ENCODE measurements at regions not wholly inside any gene's neighbourhood (a gene's known extent, or its start where the extent isn't known, plus 50 kb on each side); places are given as distances from the start of the nearest gene placed in this dataset.

DNA sequence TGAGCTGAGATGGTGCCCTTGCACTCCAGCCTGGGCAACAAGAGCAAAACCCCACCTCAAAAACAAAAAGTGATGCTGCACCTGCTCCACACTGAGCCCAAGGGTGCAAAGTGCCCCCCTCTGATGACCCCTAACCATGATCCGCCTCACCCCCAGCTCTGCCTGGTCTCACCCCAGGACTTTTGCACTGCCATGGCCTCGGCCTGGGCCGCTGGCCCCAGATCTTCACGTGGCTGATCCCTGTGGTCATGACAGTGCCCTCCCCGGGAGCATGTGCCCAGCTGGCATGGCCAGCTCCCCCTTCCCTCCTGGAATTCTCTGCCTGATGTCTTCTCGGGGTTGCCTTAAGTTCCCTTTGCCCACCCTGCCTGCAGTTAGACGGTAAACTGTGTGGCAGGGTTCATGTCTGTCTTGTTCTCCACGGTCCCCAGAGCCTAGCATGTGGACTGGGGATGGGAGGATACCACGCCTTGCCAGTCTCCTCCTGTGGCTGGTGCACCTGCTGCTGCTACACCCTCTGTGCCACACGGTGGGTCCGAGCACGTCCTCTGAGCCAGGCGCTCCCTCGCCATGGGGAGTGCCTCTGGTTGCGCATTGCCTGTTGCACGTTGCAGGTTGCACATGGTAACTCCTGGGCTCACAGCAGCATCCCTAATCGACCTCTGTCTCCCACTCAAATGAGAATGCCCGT, 77.4 kb upstream of the PPP1R26 start:
- TF ChIP-seq SMAD1 (IDR thresholded peaks at IDR 0.05; ENCODE audit: low read depth, low read length, partially characterized antibody): no peak
- no peak for TF ChIP-seq NFE2L1 (tag; IDR thresholded peaks at IDR 0.05; ENCODE audit: borderline replicate concordance, low read depth)
- TF ChIP-seq, protein P1, sequence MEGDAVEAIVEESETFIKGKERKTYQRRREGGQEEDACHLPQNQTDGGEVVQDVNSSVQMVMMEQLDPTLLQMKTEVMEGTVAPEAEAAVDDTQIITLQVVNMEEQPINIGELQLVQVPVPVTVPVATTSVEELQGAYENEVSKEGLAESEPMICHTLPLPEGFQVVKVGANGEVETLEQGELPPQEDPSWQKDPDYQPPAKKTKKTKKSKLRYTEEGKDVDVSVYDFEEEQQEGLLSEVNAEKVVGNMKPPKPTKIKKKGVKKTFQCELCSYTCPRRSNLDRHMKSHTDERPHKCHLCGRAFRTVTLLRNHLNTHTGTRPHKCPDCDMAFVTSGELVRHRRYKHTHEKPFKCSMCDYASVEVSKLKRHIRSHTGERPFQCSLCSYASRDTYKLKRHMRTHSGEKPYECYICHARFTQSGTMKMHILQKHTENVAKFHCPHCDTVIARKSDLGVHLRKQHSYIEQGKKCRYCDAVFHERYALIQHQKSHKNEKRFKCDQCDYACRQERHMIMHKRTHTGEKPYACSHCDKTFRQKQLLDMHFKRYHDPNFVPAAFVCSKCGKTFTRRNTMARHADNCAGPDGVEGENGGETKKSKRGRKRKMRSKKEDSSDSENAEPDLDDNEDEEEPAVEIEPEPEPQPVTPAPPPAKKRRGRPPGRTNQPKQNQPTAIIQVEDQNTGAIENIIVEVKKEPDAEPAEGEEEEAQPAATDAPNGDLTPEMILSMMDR (IDR thresholded peaks at IDR 0.05 in 2 of 3, conservative IDR thresholded peaks at IDR 0.05 in 1 of 3; ENCODE audit: insufficient read depth in 2 of 3, low read depth in 1 of 3, low read length in 3 of 3): no peak
- TF ChIP-seq, protein P2, sequence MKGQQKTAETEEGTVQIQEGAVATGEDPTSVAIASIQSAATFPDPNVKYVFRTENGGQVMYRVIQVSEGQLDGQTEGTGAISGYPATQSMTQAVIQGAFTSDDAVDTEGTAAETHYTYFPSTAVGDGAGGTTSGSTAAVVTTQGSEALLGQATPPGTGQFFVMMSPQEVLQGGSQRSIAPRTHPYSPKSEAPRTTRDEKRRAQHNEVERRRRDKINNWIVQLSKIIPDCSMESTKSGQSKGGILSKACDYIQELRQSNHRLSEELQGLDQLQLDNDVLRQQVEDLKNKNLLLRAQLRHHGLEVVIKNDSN (CRISPR knock-in tag; IDR thresholded peaks at IDR 0.05): no peak
- no peak for TF ChIP-seq KLF1 (tag; IDR thresholded peaks at IDR 0.05)
- TF ChIP-seq, protein P3, sequence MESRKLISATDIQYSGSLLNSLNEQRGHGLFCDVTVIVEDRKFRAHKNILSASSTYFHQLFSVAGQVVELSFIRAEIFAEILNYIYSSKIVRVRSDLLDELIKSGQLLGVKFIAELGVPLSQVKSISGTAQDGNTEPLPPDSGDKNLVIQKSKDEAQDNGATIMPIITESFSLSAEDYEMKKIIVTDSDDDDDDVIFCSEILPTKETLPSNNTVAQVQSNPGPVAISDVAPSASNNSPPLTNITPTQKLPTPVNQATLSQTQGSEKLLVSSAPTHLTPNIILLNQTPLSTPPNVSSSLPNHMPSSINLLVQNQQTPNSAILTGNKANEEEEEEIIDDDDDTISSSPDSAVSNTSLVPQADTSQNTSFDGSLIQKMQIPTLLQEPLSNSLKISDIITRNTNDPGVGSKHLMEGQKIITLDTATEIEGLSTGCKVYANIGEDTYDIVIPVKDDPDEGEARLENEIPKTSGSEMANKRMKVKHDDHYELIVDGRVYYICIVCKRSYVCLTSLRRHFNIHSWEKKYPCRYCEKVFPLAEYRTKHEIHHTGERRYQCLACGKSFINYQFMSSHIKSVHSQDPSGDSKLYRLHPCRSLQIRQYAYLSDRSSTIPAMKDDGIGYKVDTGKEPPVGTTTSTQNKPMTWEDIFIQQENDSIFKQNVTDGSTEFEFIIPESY (CRISPR knock-in tag; IDR thresholded peaks at IDR 0.05): no peak
- no peak for TF ChIP-seq KAT2B (IDR thresholded peaks at IDR 0.05; ENCODE audit: low read depth, low read length)

Data from K562 (cell line).